ENCODE measurements at regions not wholly inside any gene's neighbourhood (a gene's known extent, or its start where the extent isn't known, plus 50 kb on each side); places are given as distances from the start of the nearest gene placed in this dataset.

DNA sequence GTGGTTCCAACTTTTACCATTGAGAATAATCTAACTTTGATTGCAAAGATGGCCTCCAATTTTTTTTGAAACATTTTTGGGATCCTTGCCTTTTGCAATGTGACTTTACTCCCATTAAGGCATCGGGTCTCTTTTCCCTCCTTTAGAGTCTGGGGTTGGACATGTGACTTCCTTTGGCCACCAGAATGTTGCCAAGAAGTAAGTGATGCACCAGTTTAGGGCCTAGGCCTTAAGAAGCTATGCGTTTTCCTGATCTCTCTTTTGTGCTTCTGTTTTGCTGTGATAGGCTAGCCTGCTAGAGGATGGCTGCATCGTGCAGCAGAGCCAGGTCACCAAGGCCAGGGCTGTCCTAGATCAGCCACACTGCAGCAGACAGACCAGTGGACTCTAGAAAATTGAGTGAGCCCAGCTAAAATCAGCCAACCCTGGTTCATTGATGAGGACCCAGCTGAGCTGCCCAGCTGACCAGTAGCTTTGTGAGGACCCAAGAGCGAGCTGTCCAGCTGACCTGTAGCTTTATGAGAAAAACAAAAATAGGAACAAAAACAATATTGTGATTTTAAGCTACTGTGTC lies 594.0 kb upstream of the JAG1 start (continued):
- TF ChIP-seq, protein P1, sequence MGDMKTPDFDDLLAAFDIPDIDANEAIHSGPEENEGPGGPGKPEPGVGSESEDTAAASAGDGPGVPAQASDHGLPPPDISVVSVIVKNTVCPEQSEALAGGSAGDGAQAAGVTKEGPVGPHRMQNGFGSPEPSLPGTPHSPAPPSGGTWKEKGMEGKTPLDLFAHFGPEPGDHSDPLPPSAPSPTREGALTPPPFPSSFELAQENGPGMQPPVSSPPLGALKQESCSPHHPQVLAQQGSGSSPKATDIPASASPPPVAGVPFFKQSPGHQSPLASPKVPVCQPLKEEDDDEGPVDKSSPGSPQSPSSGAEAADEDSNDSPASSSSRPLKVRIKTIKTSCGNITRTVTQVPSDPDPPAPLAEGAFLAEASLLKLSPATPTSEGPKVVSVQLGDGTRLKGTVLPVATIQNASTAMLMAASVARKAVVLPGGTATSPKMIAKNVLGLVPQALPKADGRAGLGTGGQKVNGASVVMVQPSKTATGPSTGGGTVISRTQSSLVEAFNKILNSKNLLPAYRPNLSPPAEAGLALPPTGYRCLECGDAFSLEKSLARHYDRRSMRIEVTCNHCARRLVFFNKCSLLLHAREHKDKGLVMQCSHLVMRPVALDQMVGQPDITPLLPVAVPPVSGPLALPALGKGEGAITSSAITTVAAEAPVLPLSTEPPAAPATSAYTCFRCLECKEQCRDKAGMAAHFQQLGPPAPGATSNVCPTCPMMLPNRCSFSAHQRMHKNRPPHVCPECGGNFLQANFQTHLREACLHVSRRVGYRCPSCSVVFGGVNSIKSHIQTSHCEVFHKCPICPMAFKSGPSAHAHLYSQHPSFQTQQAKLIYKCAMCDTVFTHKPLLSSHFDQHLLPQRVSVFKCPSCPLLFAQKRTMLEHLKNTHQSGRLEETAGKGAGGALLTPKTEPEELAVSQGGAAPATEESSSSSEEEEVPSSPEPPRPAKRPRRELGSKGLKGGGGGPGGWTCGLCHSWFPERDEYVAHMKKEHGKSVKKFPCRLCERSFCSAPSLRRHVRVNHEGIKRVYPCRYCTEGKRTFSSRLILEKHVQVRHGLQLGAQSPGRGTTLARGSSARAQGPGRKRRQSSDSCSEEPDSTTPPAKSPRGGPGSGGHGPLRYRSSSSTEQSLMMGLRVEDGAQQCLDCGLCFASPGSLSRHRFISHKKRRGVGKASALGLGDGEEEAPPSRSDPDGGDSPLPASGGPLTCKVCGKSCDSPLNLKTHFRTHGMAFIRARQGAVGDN (IDR thresholded peaks at IDR 0.05), result peak; percentile 57; the same call in 1 of the 2 replicates
- no peak for TF ChIP-seq CHD1 (IDR thresholded peaks at IDR 0.05; ENCODE audit: low read depth, low read length)

DNA sequence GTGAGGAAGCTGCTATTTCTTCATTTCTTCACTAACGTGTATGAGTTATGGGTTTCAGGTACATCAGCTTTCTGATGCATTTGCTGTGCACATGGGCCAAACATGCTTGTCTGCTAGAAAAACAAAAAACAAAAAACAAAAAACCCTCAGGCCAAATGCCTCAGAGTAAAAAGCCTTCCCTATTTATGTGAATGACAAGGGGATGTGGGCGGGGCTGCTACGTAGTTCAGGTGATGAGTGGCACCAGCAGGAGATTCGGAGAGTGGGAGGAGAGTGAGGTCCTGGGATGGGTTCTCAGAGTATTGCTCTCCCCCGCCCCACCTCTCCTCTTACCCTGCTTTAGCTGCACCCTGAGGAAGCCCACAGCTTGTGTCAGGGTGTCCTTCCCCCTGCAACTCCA lies 596.8 kb upstream of the JAG1 start:
- Histone ChIP-seq H3K4me1 (ENCODE audit: control insufficient read depth, insufficient read depth, low read length) (peaks cover 15% of the 10 kb centered on the region), H3K79me2 (ENCODE audit: control insufficient read depth, insufficient read depth, low read length) (no peaks in the 10 kb centered on the region), H3K36me3 (ENCODE audit: control insufficient read depth in 2 of 2, insufficient read depth in 2 of 2, low read length in 1 of 2) (no peaks in the 10 kb centered on the region), H3K9ac (ENCODE audit: control insufficient read depth, insufficient read depth, low read length) (no peak overlapping the region), H3K27ac (ENCODE audit: control insufficient read depth, insufficient read depth) (no peak overlapping the region), H3K4me3 (no peak overlapping the region), H4K20me1 (ENCODE audit: control insufficient read depth, insufficient read depth) (no peaks in the 10 kb centered on the region), H2AFZ (ENCODE audit: control insufficient read depth, low read depth, low read length) (no peak overlapping the region), H3K4me2 (ENCODE audit: control insufficient read depth, insufficient read depth) (no peak overlapping the region), H3K27me3 (replicated peaks in 1 of 2; ENCODE audit: control insufficient read depth in 2 of 2, insufficient read depth in 2 of 2, low read length in 1 of 2) (no peaks in the 10 kb centered on the region), H3K9me3 (replicated peaks; ENCODE audit: control insufficient read depth, insufficient read depth, low read length) (no peaks in the 10 kb centered on the region)
- BruUV-seq (replicated peaks), result no TSS peak
- ChIA-PET CTCF (interaction anchor here (0.8 to 1.4 kb wide), 4 partner anchors 11 to 718 kb away, joined by 3 to 4 read pairs (median 4); no protein-coding TSS in a partner anchor), SMC1A (ENCODE audit: uncharacterized antibody, unreplicated experiment) (interaction anchor here (0.7 to 2.1 kb wide), 7 partner anchors 9 to 599 kb away, joined by 3 to 9 read pairs (median 3); no protein-coding TSS in a partner anchor), POLR2A (no interaction called here), RAD21 (ENCODE audit: unreplicated experiment) (interaction anchor here (1.3 to 2.7 kb wide), 3 partner anchors 53 to 718 kb away, joined by 6 to 11 read pairs (median 6); no protein-coding TSS in a partner anchor)
- DNase-seq (ENCODE audit: low read depth, low spot score), result no peak
- in situ Hi-C loops (cut with MboI), result loop anchor here (5.0 kb wide), 2 partner anchors 598 to 718 kb away; partner anchors contain the start of gene JAG1
- TF ChIP-seq, protein P2, sequence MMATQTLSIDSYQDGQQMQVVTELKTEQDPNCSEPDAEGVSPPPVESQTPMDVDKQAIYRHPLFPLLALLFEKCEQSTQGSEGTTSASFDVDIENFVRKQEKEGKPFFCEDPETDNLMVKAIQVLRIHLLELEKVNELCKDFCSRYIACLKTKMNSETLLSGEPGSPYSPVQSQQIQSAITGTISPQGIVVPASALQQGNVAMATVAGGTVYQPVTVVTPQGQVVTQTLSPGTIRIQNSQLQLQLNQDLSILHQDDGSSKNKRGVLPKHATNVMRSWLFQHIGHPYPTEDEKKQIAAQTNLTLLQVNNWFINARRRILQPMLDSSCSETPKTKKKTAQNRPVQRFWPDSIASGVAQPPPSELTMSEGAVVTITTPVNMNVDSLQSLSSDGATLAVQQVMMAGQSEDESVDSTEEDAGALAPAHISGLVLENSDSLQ (IDR thresholded peaks at IDR 0.05), result peak; percentile 60
- TF ChIP-seq RB1 (IDR thresholded peaks at IDR 0.05; ENCODE audit: borderline replicate concordance) (no peak), BMI1 (IDR thresholded peaks at IDR 0.05; ENCODE audit: borderline replicate concordance) (no peak), IKZF1 (conservative IDR thresholded peaks at IDR 0.05) (no peak), ZBED1 (IDR thresholded peaks at IDR 0.05; ENCODE audit: borderline replicate concordance) (no peak)
- intact Hi-C loops (cut with micrococcal nuclease; ENCODE audit: unreplicated experiment), result loop anchor here (10.0 kb wide), 1 partner anchor 406 kb away; no protein-coding TSS in a partner anchor
- WGBS (ENCODE audit: insufficient coverage, insufficient replicate concordance, low lambda C conversion rate, missing lambda C conversion rate), result 33% methylated on average over 5 of the region's 5 CpGs
- ATAC-seq, result no peak
- FAIRE-seq, result no peak

Measured in GM12878 (cell line).